Breast epithelium (tissue), 3 donors: ENCODE measurements at regions not wholly inside any gene's neighbourhood (a gene's known extent, or its start where the extent isn't known, plus 50 kb on each side); places are given as distances from the start of the nearest gene placed in this dataset.

Source experiments
- CTCF ChIP-seq, 3 donors: fragments of 450-650 bp; IDR thresholded peaks; one replicate each; pipeline ENCODE4 v1.5.1; 2016 to 2017; ENCODE audit warnings: antibody characterized with exemption in 3 of 3, mild to moderate bottlenecking in 3 of 3, moderate library complexity in 3 of 3
- POLR2AphosphoS5 ChIP-seq, 3 donors: sonication (generic); formaldehyde crosslinking; IDR thresholded peaks; one replicate each; pipeline ENCODE4 v1.6.1; 2017; ENCODE audit warnings: antibody characterized with exemption in 3 of 3

GRCh38 chr4:141972950-141973349 is 336.6 kb downstream of the IL15 start:
- TF ChIP-seq CTCF (IDR thresholded peaks at IDR 0.05) (no peak), POLR2AphosphoS5 (IDR thresholded peaks at IDR 0.05) (no peak)
